ENCODE measurements at regions not wholly inside any gene's neighbourhood (a gene's known extent, or its start where the extent isn't known, plus 50 kb on each side); places are given as distances from the start of the nearest gene placed in this dataset.

GRCh38 chr13:64540468-64540867, 2689.7 kb downstream of the PCDH9 start:
- Histone ChIP-seq H3K4me3 (no peak overlapping the region), H3K27ac (no peak overlapping the region), H3K27me3 (no peaks in the 10 kb centered on the region), H3K4me1 (no peaks in the 10 kb centered on the region), H3K9me3 (no peaks in the 10 kb centered on the region), H3K36me3 (no peaks in the 10 kb centered on the region)
- no peak for ATAC-seq
- TF ChIP-seq POLR2A (IDR thresholded peaks at IDR 0.05) (no peak), CTCF (IDR thresholded peaks at IDR 0.05) (no peak), EP300 (IDR thresholded peaks at IDR 0.05) (no peak), POLR2AphosphoS5 (IDR thresholded peaks at IDR 0.05) (no peak)
- WGBS, 2 donors (ENCODE audit: low coverage in 1 of 2) = 98 to 100% methylated on average over 2 of the region's 2 CpGs

- H3K4me3 ChIP-seq = no peak overlapping the region
These were observed 2691.4 kb downstream of the PCDH9 start for GRCh38 chr13:64538711-64539110.

GRCh38 chr13:64534302-64534701, 2695.8 kb downstream of the PCDH9 start:
- no peaks in the 10 kb centered on the region for H3K36me3 ChIP-seq
- H3K27me3 ChIP-seq = no peaks in the 10 kb centered on the region

More at GRCh38 chr13:64538711-64539110, 2691.4 kb downstream of the PCDH9 start:
- Histone ChIP-seq H3K27ac (no peak overlapping the region), H3K27me3 (no peaks in the 10 kb centered on the region), H3K36me3 (no peaks in the 10 kb centered on the region), H3K4me1 (no peaks in the 10 kb centered on the region), H3K9me3 (no peaks in the 10 kb centered on the region)
- WGBS, 2 donors (ENCODE audit: low coverage in 1 of 2) = 92 to 95% methylated on average over 2 of the region's 2 CpGs
- ATAC-seq = no peak
- no peak for TF ChIP-seq CTCF (IDR thresholded peaks at IDR 0.05)
- TF ChIP-seq POLR2AphosphoS5 (IDR thresholded peaks at IDR 0.05) = no peak
- no peak for TF ChIP-seq POLR2A (IDR thresholded peaks at IDR 0.05)
- no peak for TF ChIP-seq EP300 (IDR thresholded peaks at IDR 0.05)

GRCh38 chr13:64531400-64531799, 2698.7 kb downstream of the PCDH9 start:
- Histone ChIP-seq H3K36me3 (no peaks in the 10 kb centered on the region), H3K9me3 (no peaks in the 10 kb centered on the region), H3K27me3 (no peaks in the 10 kb centered on the region), H3K4me1 (no peaks in the 10 kb centered on the region), H3K27ac (no peak overlapping the region), H3K4me3 (no peak overlapping the region)
- no peak for TF ChIP-seq POLR2A (IDR thresholded peaks at IDR 0.05)
- TF ChIP-seq CTCF (IDR thresholded peaks at IDR 0.05) = no peak
- no peak for TF ChIP-seq POLR2AphosphoS5 (IDR thresholded peaks at IDR 0.05)
- no peak for TF ChIP-seq EP300 (IDR thresholded peaks at IDR 0.05)
- 82 to 98% methylated on average over 4 of the region's 4 CpGs for WGBS, 2 donors (ENCODE audit: low coverage in 1 of 2)
- no peak for ATAC-seq

More at GRCh38 chr13:64534302-64534701, 2695.8 kb downstream of the PCDH9 start:
- no peak overlapping the region for H3K4me3 ChIP-seq
- H3K27ac ChIP-seq = no peak overlapping the region
- no peak for ATAC-seq
- H3K9me3 ChIP-seq = no peaks in the 10 kb centered on the region
- H3K4me1 ChIP-seq = no peaks in the 10 kb centered on the region
- 96% methylated on average over 2 of the region's 2 CpGs; no CpG with 5 or more reads in 1 of the 2 donors for whole genome bisulfite sequencing, 2 donors (ENCODE audit: low coverage in 1 of 2)
- TF ChIP-seq CTCF (IDR thresholded peaks at IDR 0.05) (no peak), POLR2AphosphoS5 (IDR thresholded peaks at IDR 0.05) (no peak), POLR2A (IDR thresholded peaks at IDR 0.05) (no peak), EP300 (IDR thresholded peaks at IDR 0.05) (no peak)

- WGBS, 2 donors (ENCODE audit: low coverage in 1 of 2) = 86 to 95% methylated on average over 2 of the region's 2 CpGs
- Histone ChIP-seq H3K36me3 (no peaks in the 10 kb centered on the region), H3K9me3 (no peaks in the 10 kb centered on the region), H3K4me1 (no peaks in the 10 kb centered on the region), H3K27ac (no peak overlapping the region), H3K4me3 (no peak overlapping the region), H3K27me3 (no peaks in the 10 kb centered on the region)
- no peak for ATAC-seq
- TF ChIP-seq POLR2AphosphoS5 (IDR thresholded peaks at IDR 0.05) = no peak
- peak in 3 of 4 experiments; percentile 16 to 38 (median 19) for TF ChIP-seq CTCF (IDR thresholded peaks at IDR 0.05)
These were observed 2700.2 kb downstream of the PCDH9 start for GRCh38 chr13:64529874-64530485.

Measured in gastroesophageal sphincter (tissue), 4 donors.